ENCODE measurements at regions not wholly inside any gene's neighbourhood (a gene's known extent, or its start where the extent isn't known, plus 50 kb on each side); places are given as distances from the start of the nearest gene placed in this dataset.

DNA sequence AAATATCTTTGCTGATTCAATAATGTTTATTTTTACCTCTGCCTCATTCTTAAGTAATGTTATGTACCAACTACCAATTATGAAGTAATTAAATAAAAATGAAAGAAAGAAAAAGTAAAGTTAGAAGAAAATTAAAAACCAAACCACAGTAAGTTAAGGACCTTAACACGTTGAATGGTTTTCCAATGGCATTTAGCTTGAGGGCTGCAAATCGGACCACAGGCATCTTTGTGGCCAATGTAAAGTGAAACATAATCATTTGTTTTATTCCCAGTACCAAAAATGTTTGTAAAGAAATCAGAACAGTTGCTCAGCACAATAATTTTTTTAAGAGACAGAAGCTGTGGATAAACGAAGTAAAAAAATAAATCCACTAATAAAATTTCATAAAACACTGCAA lies 1455.5 kb upstream of the ZEB2 start:
- no peak for TF ChIP-seq GLIS3 (CRISPR knock-in tag; IDR thresholded peaks at IDR 0.05)
- no peak for TF ChIP-seq TOX (CRISPR knock-in tag; IDR thresholded peaks at IDR 0.05; ENCODE audit: borderline replicate concordance)

GRCh38 chr2:145961846-145962245 lies 1441.9 kb upstream of the ZEB2 start:
- ATAC-seq = no peak
- no peak for TF ChIP-seq BACH2 (CRISPR knock-in tag; IDR thresholded peaks at IDR 0.05; ENCODE audit: borderline replicate concordance)
- TF ChIP-seq ZNF565 (CRISPR knock-in tag; conservative IDR thresholded peaks at IDR 0.05; ENCODE audit: low read depth) = no peak
- no peak for TF ChIP-seq ZC3H10 (CRISPR knock-in tag; IDR thresholded peaks at IDR 0.05)
- TF ChIP-seq ESRRG (CRISPR knock-in tag; IDR thresholded peaks at IDR 0.05) = no peak
- TF ChIP-seq SNAI2 (CRISPR knock-in tag; IDR thresholded peaks at IDR 0.05) = no peak
- TF ChIP-seq ISL1 (CRISPR knock-in tag; IDR thresholded peaks at IDR 0.05) = no peak
- no peak for TF ChIP-seq ARNTL (CRISPR knock-in tag; IDR thresholded peaks at IDR 0.05; ENCODE audit: borderline replicate concordance, low read depth)
- TF ChIP-seq CSRNP3 (CRISPR knock-in tag; IDR thresholded peaks at IDR 0.05) = no peak
- TF ChIP-seq RARB (CRISPR knock-in tag; IDR thresholded peaks at IDR 0.05) = no peak
- no peak for TF ChIP-seq GLIS3 (CRISPR knock-in tag; IDR thresholded peaks at IDR 0.05)
- TF ChIP-seq TOX (CRISPR knock-in tag; IDR thresholded peaks at IDR 0.05; ENCODE audit: borderline replicate concordance) = no peak
- TF ChIP-seq TSHZ2 (CRISPR knock-in tag; IDR thresholded peaks at IDR 0.05) = no peak
- no peak for TF ChIP-seq ZNF8 (CRISPR knock-in tag; IDR thresholded peaks at IDR 0.05)
- TF ChIP-seq ZNF70 (CRISPR knock-in tag; IDR thresholded peaks at IDR 0.05) = no peak
- no peak for TF ChIP-seq ZFP30 (CRISPR knock-in tag; IDR thresholded peaks at IDR 0.05)
- TF ChIP-seq ZFP3 (CRISPR knock-in tag; IDR thresholded peaks at IDR 0.05) = no peak
- no peak for TF ChIP-seq CREB5 (CRISPR knock-in tag; IDR thresholded peaks at IDR 0.05; ENCODE audit: low read depth)
- TF ChIP-seq TCF4 (CRISPR knock-in tag; IDR thresholded peaks at IDR 0.05; ENCODE audit: borderline replicate concordance) = no peak

More for the DNA sequence above, 1455.5 kb upstream of the ZEB2 start:
- no peak for ATAC-seq

- ATAC-seq = no peak
- no peak for TF ChIP-seq ZNF70 (CRISPR knock-in tag; IDR thresholded peaks at IDR 0.05)
- TF ChIP-seq TSHZ2 (CRISPR knock-in tag; IDR thresholded peaks at IDR 0.05) = no peak
- TF ChIP-seq CSDC2 (CRISPR knock-in tag; IDR thresholded peaks at IDR 0.05) = no peak
- TF ChIP-seq, protein P1, sequence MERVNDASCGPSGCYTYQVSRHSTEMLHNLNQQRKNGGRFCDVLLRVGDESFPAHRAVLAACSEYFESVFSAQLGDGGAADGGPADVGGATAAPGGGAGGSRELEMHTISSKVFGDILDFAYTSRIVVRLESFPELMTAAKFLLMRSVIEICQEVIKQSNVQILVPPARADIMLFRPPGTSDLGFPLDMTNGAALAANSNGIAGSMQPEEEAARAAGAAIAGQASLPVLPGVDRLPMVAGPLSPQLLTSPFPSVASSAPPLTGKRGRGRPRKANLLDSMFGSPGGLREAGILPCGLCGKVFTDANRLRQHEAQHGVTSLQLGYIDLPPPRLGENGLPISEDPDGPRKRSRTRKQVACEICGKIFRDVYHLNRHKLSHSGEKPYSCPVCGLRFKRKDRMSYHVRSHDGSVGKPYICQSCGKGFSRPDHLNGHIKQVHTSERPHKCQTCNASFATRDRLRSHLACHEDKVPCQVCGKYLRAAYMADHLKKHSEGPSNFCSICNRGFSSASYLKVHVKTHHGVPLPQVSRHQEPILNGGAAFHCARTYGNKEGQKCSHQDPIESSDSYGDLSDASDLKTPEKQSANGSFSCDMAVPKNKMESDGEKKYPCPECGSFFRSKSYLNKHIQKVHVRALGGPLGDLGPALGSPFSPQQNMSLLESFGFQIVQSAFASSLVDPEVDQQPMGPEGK (CRISPR knock-in tag; IDR thresholded peaks at IDR 0.05; ENCODE audit: borderline replicate concordance) = no peak
- no peak for TF ChIP-seq ZNF8 (CRISPR knock-in tag; IDR thresholded peaks at IDR 0.05)
- TF ChIP-seq CREB5 (CRISPR knock-in tag; IDR thresholded peaks at IDR 0.05; ENCODE audit: low read depth) = no peak
- TF ChIP-seq BACH2 (CRISPR knock-in tag; IDR thresholded peaks at IDR 0.05; ENCODE audit: borderline replicate concordance) = no peak
- TF ChIP-seq RARB (CRISPR knock-in tag; IDR thresholded peaks at IDR 0.05) = no peak
- no peak for TF ChIP-seq PPARA (CRISPR knock-in tag; IDR thresholded peaks at IDR 0.05; ENCODE audit: borderline replicate concordance)
- no peak for TF ChIP-seq TOX (CRISPR knock-in tag; IDR thresholded peaks at IDR 0.05; ENCODE audit: borderline replicate concordance)
- no peak for TF ChIP-seq ZFP3 (CRISPR knock-in tag; IDR thresholded peaks at IDR 0.05)
- TF ChIP-seq ISL1 (CRISPR knock-in tag; IDR thresholded peaks at IDR 0.05) = no peak
- TF ChIP-seq OSR1 (CRISPR knock-in tag; IDR thresholded peaks at IDR 0.05) = no peak
- TF ChIP-seq ZFP30 (CRISPR knock-in tag; IDR thresholded peaks at IDR 0.05) = no peak
- TF ChIP-seq, protein P2, sequence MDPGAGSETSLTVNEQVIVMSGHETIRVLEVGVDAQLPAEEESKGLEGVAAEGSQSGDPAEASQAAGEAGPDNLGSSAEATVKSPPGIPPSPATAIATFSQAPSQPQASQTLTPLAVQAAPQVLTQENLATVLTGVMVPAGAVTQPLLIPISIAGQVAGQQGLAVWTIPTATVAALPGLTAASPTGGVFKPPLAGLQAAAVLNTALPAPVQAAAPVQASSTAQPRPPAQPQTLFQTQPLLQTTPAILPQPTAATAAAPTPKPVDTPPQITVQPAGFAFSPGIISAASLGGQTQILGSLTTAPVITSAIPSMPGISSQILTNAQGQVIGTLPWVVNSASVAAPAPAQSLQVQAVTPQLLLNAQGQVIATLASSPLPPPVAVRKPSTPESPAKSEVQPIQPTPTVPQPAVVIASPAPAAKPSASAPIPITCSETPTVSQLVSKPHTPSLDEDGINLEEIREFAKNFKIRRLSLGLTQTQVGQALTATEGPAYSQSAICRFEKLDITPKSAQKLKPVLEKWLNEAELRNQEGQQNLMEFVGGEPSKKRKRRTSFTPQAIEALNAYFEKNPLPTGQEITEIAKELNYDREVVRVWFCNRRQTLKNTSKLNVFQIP (CRISPR knock-in tag; IDR thresholded peaks at IDR 0.05; ENCODE audit: borderline replicate concordance, low read depth) = no peak
These were observed 1440.7 kb upstream of the ZEB2 start for GRCh38 chr2:145960479-145961163.
